ENCODE measurements at regions not wholly inside any gene's neighbourhood (a gene's known extent, or its start where the extent isn't known, plus 50 kb on each side); places are given as distances from the start of the nearest gene placed in this dataset.

- Histone ChIP-seq H3K9ac (ENCODE audit: low read depth, low read length) (no peak overlapping the region), H3K36me3 (ENCODE audit: control insufficient read depth, insufficient read depth, low read length) (no peaks in the 10 kb centered on the region), H3K27me3 (ENCODE audit: control insufficient read depth, insufficient read depth, low read length) (no peaks in the 10 kb centered on the region), H3K9me3 (ENCODE audit: control insufficient read depth, insufficient read depth, low read length) (no peaks in the 10 kb centered on the region), H3K4me1 (ENCODE audit: control insufficient read depth, insufficient read depth, low read length) (peaks cover 10% of the 10 kb centered on the region), H3K27ac (ENCODE audit: low read depth, low read length) (no peak overlapping the region), H3K4me3 (ENCODE audit: low read depth, low read length) (no peak overlapping the region)
Measured at GRCh38 chr10:63765126-63765525, 243.9 kb downstream of the REEP3 start.

- Histone ChIP-seq H3K27ac (ENCODE audit: low read depth, low read length) (no peak overlapping the region), H3K9me3 (ENCODE audit: control insufficient read depth, insufficient read depth, low read length) (no peaks in the 10 kb centered on the region), H3K9ac (ENCODE audit: low read depth, low read length) (no peak overlapping the region), H3K4me3 (ENCODE audit: low read depth, low read length) (no peak overlapping the region), H3K36me3 (ENCODE audit: control insufficient read depth, insufficient read depth, low read length) (no peaks in the 10 kb centered on the region), H3K27me3 (ENCODE audit: control insufficient read depth, insufficient read depth, low read length) (no peaks in the 10 kb centered on the region), H3K4me1 (ENCODE audit: control insufficient read depth, insufficient read depth, low read length) (peaks cover 10% of the 10 kb centered on the region)
Measured at GRCh38 chr10:63766745-63767137, 245.5 kb downstream of the REEP3 start.

- no peak overlapping the region for H3K27ac ChIP-seq (ENCODE audit: low read depth, low read length)
- no peak overlapping the region for H3K4me3 ChIP-seq (ENCODE audit: low read depth, low read length)
- H3K9me3 ChIP-seq (ENCODE audit: control insufficient read depth, insufficient read depth, low read length): no peaks in the 10 kb centered on the region
- H3K36me3 ChIP-seq (ENCODE audit: control insufficient read depth, insufficient read depth, low read length): no peaks in the 10 kb centered on the region
- peaks cover 10% of the 10 kb centered on the region for H3K4me1 ChIP-seq (ENCODE audit: control insufficient read depth, insufficient read depth, low read length)
- H3K27me3 ChIP-seq (ENCODE audit: control insufficient read depth, insufficient read depth, low read length): no peaks in the 10 kb centered on the region
- H3K9ac ChIP-seq (ENCODE audit: low read depth, low read length): no peak overlapping the region
Measured at GRCh38 chr10:63767138-63767801, 246.1 kb downstream of the REEP3 start.

GRCh38 chr10:63769367-63769766 lies 248.2 kb downstream of the REEP3 start:
- no peak overlapping the region for H3K27ac ChIP-seq (ENCODE audit: low read depth, low read length)
- H3K4me3 ChIP-seq (ENCODE audit: low read depth, low read length): no peak overlapping the region
- H3K4me1 ChIP-seq (ENCODE audit: control insufficient read depth, insufficient read depth, low read length): peaks cover 10% of the 10 kb centered on the region
- H3K36me3 ChIP-seq (ENCODE audit: control insufficient read depth, insufficient read depth, low read length): no peaks in the 10 kb centered on the region
- H3K9me3 ChIP-seq (ENCODE audit: control insufficient read depth, insufficient read depth, low read length): no peaks in the 10 kb centered on the region
- no peak overlapping the region for H3K9ac ChIP-seq (ENCODE audit: low read depth, low read length)
- no peaks in the 10 kb centered on the region for H3K27me3 ChIP-seq (ENCODE audit: control insufficient read depth, insufficient read depth, low read length)

- Histone ChIP-seq H3K4me3 (ENCODE audit: low read depth, low read length) (no peak overlapping the region), H3K9ac (ENCODE audit: low read depth, low read length) (no peak overlapping the region), H3K9me3 (ENCODE audit: control insufficient read depth, insufficient read depth, low read length) (no peaks in the 10 kb centered on the region), H3K27ac (ENCODE audit: low read depth, low read length) (no peak overlapping the region), H3K36me3 (ENCODE audit: control insufficient read depth, insufficient read depth, low read length) (no peaks in the 10 kb centered on the region), H3K27me3 (ENCODE audit: control insufficient read depth, insufficient read depth, low read length) (no peaks in the 10 kb centered on the region), H3K4me1 (ENCODE audit: control insufficient read depth, insufficient read depth, low read length) (peaks cover 10% of the 10 kb centered on the region)
Measured at GRCh38 chr10:63770523-63770922, 249.3 kb downstream of the REEP3 start.

- H3K9ac ChIP-seq (ENCODE audit: low read depth, low read length): no peak overlapping the region
- no peak overlapping the region for H3K4me3 ChIP-seq (ENCODE audit: low read depth, low read length)
- H3K27ac ChIP-seq (ENCODE audit: low read depth, low read length): no peak overlapping the region
- 0 out of 2 replicates have a peak, but pooled peaks cover 2% of the 10 kb centered on the region for H3K4me1 ChIP-seq (ENCODE audit: control insufficient read depth, insufficient read depth, low read length)
- H3K9me3 ChIP-seq (ENCODE audit: control insufficient read depth, insufficient read depth, low read length): no peaks in the 10 kb centered on the region
- H3K36me3 ChIP-seq (ENCODE audit: control insufficient read depth, insufficient read depth, low read length): no peaks in the 10 kb centered on the region
- no peaks in the 10 kb centered on the region for H3K27me3 ChIP-seq (ENCODE audit: control insufficient read depth, insufficient read depth, low read length)
Measured at GRCh38 chr10:63772491-63772890, 251.3 kb downstream of the REEP3 start.

GRCh38 chr10:63773106-63773505 lies 251.9 kb downstream of the REEP3 start:
- H3K36me3 ChIP-seq (ENCODE audit: control insufficient read depth, insufficient read depth, low read length): no peaks in the 10 kb centered on the region
- 0 out of 2 replicates have a peak, but pooled peaks cover 2% of the 10 kb centered on the region for H3K4me1 ChIP-seq (ENCODE audit: control insufficient read depth, insufficient read depth, low read length)
- no peak overlapping the region for H3K4me3 ChIP-seq (ENCODE audit: low read depth, low read length)
- no peaks in the 10 kb centered on the region for H3K9me3 ChIP-seq (ENCODE audit: control insufficient read depth, insufficient read depth, low read length)
- H3K27ac ChIP-seq (ENCODE audit: low read depth, low read length): no peak overlapping the region
- no peaks in the 10 kb centered on the region for H3K27me3 ChIP-seq (ENCODE audit: control insufficient read depth, insufficient read depth, low read length)
- H3K9ac ChIP-seq (ENCODE audit: low read depth, low read length): no peak overlapping the region

GRCh38 chr10:63773962-63774361 lies 252.8 kb downstream of the REEP3 start:
- Histone ChIP-seq H3K9ac (ENCODE audit: low read depth, low read length) (no peak overlapping the region), H3K27me3 (ENCODE audit: control insufficient read depth, insufficient read depth, low read length) (no peaks in the 10 kb centered on the region), H3K9me3 (ENCODE audit: control insufficient read depth, insufficient read depth, low read length) (no peaks in the 10 kb centered on the region), H3K27ac (ENCODE audit: low read depth, low read length) (no peak overlapping the region), H3K4me3 (ENCODE audit: low read depth, low read length) (no peak overlapping the region), H3K36me3 (ENCODE audit: control insufficient read depth, insufficient read depth, low read length) (no peaks in the 10 kb centered on the region), H3K4me1 (ENCODE audit: control insufficient read depth, insufficient read depth, low read length) (0 out of 2 replicates have a peak, but pooled peaks cover 2% of the 10 kb centered on the region)

- Histone ChIP-seq H3K27ac (ENCODE audit: low read depth, low read length) (no peak overlapping the region), H3K9me3 (ENCODE audit: control insufficient read depth, insufficient read depth, low read length) (no peaks in the 10 kb centered on the region), H3K36me3 (ENCODE audit: control insufficient read depth, insufficient read depth, low read length) (no peaks in the 10 kb centered on the region), H3K9ac (ENCODE audit: low read depth, low read length) (no peak overlapping the region), H3K4me1 (ENCODE audit: control insufficient read depth, insufficient read depth, low read length) (0 out of 2 replicates have a peak, but pooled peaks cover 2% of the 10 kb centered on the region), H3K4me3 (ENCODE audit: low read depth, low read length) (no peak overlapping the region), H3K27me3 (ENCODE audit: control insufficient read depth, insufficient read depth, low read length) (no peaks in the 10 kb centered on the region)
Measured at GRCh38 chr10:63780101-63780500, 258.9 kb downstream of the REEP3 start.

- Histone ChIP-seq H3K36me3 (ENCODE audit: control insufficient read depth, insufficient read depth, low read length) (no peaks in the 10 kb centered on the region), H3K4me3 (ENCODE audit: low read depth, low read length) (no peak overlapping the region), H3K27ac (ENCODE audit: low read depth, low read length) (no peak overlapping the region), H3K4me1 (ENCODE audit: control insufficient read depth, insufficient read depth, low read length) (no peaks in the 10 kb centered on the region), H3K27me3 (ENCODE audit: control insufficient read depth, insufficient read depth, low read length) (no peaks in the 10 kb centered on the region), H3K9me3 (ENCODE audit: control insufficient read depth, insufficient read depth, low read length) (no peaks in the 10 kb centered on the region), H3K9ac (ENCODE audit: low read depth, low read length) (no peak overlapping the region)
Measured at GRCh38 chr10:63781226-63781625, 260.0 kb downstream of the REEP3 start.

- Histone ChIP-seq H3K9ac (ENCODE audit: low read depth, low read length) (no peak overlapping the region), H3K4me1 (ENCODE audit: control insufficient read depth, insufficient read depth, low read length) (no peaks in the 10 kb centered on the region), H3K4me3 (ENCODE audit: low read depth, low read length) (no peak overlapping the region), H3K27ac (ENCODE audit: low read depth, low read length) (no peak overlapping the region), H3K9me3 (ENCODE audit: control insufficient read depth, insufficient read depth, low read length) (no peaks in the 10 kb centered on the region), H3K27me3 (ENCODE audit: control insufficient read depth, insufficient read depth, low read length) (no peaks in the 10 kb centered on the region), H3K36me3 (ENCODE audit: control insufficient read depth, insufficient read depth, low read length) (no peaks in the 10 kb centered on the region)
Measured at GRCh38 chr10:63783882-63784281, 262.7 kb downstream of the REEP3 start.
